Skeletal muscle cell (primary cell): ENCODE measurements at regions not wholly inside any gene's neighbourhood (a gene's known extent, or its start where the extent isn't known, plus 50 kb on each side); places are given as distances from the start of the nearest gene placed in this dataset.

Source experiments
- DNase-seq: peaks from one replicate; pipeline ENCODE4 v3.0.0-alpha.2; 2010; ENCODE audit warnings: low read depth
- H3K4me3 ChIP-seq: 2 replicates; pipeline ENCODE4 v1.5.1; 2011; ENCODE audit warnings: low read depth, mild to moderate bottlenecking, control low read depth, low read length, moderate library complexity

DNA sequence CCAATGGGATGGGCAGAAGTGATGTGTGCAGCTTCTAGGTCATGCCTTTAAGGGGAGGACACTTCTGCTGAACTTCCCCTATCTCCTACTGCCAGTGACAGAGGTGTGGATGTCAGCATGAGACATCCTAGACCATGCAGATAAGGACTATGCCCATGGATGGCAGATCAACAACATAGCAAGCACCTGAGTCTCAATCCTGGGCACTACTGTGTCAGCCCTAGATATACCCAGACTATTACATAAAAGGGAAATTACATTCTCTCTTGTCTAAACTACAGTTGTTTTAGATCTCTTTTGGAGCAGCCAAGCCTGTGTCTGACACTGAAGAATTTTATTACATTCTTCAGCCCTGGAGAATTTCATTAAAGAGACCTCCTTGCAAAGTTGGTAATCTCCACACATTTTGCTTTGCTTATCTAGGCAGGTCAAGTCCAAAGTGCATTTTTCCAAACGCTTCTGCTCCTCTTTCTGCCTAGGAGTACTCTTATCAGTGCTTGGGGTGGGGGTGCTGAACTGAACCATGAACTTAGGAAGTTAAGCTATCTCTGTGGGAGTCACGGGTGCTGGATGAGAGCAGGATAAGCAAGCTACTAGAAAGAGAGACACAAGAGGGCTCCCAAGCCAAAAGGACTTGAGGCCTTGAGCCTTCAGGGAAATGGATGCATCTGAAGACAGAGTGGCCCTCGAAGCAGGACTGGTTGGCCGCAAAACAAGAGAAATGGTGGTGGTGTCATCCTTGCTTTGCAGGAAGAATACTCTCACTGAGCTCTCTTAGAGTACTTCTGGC lies 95.2 kb upstream of the SPRED2 start:
- DNase-seq: no peak
- H3K4me3 ChIP-seq: no peak overlapping the region

DNA sequence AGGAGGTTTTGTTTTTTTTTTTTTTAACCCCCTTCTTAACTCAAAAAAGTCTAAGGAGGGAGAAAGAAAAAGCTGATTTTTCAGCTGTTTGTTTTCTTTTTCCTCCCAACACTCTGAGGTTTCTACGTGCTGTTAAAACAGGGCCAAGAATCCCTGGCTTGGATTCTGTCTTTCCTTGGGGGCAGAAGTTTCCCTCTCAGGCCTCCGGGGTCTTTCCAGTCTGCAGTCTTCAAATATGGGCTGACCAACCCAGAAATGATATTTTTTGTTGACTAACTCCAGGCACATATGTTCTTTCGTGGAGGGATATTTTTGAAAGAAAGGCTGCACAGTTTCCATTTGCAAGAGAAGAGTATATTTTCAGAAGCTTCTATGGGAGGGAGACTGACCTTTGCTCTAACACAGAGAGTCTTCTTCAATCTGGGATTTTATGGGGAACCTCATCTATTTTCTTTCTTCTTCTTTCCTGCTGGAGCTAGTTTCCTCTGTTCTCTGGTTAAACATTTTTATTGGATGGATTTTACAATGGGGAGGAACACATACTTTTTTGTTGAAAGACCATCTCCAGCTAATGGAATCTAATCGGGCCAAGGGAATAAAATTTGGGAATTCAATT lies 93.3 kb upstream of the SPRED2 start:
- no peak overlapping the region for H3K4me3 ChIP-seq
- no peak for DNase-seq

DNA sequence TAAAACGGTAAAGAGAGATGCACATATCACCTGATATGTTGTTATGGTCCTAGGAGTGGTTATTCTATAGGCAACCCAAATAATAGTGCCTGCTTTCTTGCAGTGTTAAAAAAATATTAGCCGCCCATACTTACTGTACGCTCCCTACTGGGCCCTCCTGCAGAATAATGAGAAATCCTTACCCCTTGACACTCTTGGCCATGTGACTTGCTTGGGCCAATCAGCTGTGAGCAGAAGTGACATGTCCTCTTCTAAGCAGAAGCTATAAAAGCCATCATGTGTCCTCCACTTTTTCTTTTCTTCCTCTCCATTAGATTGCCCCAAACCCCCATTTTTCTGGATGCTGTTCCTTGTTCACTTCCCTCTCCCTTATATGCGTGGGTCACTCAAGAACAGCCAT lies 90.5 kb upstream of the SPRED2 start:
- H3K4me3 ChIP-seq: no peak overlapping the region
- DNase-seq: no peak

DNA sequence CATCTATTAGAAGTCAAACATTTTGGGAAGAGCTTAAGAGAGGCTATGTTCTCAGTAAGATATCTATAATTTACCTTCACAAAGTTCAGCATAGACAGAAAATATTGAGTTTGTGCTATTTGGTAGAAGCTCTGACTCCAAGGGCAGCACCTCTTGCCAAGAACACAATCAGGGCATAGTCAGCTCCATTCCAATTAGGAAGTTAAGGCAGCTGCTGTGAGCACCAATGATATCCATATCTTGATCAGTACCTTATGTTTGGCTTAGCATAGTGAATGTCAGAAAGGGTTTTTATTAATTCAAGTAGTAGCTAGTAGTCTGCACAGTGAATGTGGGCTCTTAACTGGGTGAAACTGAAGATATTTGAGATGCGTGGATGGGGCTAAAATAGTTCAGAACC lies 86.4 kb upstream of the SPRED2 start:
- no peak for DNase-seq
- H3K4me3 ChIP-seq: no peak overlapping the region

DNA sequence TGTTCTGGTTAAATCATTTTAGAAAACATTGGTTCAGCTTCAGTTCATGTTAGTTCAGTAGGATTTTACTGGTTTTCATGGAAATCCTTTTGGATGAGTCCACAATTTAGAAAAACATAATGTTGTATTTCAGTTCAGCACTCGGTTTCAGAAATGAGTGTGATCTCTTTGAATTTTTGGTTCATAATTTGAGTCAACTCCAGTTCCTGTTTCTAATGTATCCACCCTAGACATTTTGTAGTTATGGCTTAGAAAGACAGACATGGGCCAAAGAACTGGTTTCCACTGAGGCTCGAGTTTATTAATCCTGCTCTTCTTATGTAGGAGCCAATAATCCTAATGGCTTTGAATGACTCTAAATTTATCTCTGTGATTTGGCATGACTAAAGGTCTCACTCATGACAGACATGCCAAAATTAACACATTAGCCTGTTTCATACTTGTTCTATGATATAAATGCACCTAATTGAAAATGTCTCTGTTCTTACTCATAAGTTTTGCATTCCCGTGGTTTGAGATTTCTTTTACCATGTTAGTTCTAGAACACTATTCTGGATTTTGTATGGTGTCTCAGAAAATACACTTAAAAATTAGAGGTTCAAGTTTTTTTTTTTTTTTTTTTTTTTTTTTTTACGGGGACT lies 82.3 kb upstream of the SPRED2 start:
- H3K4me3 ChIP-seq: no peak overlapping the region
- DNase-seq: no peak

DNA sequence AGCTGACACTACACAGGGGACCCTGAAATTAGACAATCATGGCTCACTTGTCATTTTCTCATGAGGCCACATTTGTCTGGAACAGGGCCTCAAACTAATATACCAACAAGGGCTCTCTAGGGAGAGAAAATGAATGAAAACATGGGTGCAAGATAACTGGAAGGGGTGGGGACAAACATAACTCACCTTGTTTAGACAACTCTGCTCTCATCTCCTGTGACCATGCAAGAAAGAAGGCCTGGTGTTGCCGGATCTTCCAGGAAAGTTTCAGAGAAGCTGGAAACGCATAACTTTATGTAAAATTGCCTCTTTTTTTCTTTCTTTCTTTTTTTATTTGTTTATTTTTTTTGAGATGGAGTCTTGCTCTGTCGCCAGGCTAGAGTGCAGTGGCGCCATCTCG lies 80.4 kb upstream of the SPRED2 start:
- no peak for DNase-seq
- H3K4me3 ChIP-seq: no peak overlapping the region

DNA sequence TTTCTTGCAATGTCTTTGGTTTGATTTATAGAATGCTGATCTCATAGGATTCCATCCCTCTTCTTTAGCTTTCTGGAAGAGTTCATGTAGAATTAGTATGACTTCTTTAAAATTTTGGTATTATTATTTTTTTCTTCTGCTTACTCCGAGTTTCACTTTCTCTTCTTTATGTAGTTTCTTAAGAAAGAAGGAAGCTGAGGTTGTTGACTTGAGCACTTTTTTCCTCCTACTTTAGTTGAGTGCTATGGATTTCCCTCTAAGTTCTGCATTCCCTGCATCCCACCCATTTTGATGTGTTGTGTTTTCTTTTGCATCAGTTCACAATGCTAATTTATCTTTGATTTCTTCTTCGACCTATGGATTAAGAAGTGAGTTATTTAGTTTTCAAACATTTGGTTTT lies 78.9 kb upstream of the SPRED2 start:
- H3K4me3 ChIP-seq: no peak overlapping the region
- DNase-seq: no peak

DNA sequence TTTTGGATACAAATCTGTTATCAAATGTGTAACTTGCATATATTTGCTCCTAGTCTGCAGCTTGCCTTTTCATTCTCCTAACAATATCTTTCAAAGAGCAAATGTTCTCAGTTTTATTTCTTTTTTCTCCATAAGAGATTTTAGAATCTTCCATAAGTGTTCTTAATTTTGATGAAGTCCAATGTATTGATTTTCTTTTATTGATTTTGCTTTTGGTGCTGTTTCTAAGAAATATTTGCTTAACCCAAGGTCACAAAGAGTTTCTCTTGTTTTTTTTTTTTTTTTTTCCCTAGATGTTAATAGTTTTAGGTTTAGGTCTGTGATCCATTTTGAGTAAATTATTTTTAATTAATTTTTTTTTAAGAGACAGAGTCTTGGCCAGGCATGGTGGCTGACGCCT lies 75.8 kb upstream of the SPRED2 start:
- no peak overlapping the region for H3K4me3 ChIP-seq
- no peak for DNase-seq

DNA sequence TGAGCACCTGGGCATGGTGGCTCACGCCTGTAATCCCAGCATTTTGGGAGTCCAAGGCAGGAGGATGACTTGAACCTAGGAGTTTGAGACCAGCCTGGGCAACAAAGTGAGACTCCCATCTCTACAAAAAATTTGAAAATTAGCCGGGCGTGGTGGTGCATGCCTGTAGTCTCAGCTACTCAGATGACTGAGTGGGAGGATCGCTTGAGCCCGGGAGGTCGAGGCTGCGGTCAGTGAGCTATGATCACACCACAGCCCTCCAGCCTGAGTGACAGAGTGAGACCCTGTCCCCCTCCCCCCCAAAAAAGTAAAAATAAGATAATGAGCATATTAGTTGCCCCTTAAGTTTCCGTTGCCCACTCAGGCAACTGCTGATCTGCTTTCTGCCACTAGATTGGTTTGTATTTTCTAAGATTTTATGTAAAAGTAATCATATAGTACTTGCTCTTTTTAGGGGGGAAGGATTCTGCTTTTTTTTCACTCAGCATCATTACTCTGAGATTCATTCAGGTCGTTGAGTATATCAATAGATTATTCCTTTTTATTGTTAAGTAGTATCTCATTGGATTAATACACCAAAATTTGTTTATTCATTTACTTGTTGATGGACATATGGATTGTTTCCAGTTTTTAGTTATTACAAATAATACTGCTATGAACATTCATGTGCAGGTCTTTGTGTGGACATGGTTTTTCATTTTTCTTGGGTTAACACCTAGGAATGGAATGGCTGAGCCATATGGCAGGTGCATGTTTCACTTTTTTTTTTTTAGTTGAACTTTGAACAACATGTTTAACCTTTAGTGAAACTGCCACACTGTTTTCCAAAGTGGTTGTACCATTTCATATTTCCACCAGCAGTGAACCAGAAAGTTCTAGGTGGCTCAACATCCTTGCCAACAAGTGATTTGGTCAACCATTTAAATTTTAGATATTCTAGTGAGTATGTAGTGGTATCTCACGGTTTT lies 75.0 kb upstream of the SPRED2 start:
- no peak overlapping the region for H3K4me3 ChIP-seq
- no peak for DNase-seq

DNA sequence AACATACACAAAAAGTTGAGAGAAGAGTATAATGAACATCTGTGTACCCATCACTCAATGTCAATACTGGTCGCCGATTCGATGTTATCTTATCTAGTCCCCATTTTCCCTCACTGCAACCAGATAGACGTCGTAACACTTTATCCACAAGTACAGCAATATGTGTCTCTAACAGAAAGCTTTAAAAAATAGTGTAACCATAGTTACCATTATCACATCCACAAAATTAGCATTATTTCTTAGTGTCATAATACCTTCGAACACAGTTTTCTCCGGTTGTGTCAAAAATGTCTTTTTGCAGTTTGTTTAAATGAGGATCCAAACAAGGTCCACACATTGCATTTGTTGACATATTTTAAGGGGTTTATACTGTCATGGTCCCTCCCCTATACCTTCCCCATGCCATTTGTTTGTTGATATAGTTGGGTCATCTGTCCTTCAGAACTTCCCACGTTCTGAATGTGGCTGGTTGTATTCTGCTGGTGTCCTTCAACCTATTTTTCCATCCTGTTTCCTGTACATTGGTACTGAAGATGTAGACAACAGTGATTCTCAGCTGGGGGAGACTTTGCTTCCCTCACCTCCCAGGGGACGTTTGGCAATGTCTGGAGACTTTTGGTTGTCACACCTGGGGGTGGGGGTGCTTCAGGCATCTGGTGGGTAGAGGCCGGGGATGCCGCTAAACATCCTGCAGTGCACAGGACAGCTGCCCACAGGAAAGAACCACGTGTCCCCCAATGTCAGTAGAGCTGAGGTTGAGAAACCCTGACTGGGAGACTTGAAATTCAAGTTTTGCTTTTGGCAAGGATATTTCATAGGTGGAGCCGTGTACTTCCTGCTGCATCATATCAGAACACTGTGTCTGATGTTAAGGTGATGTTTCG lies 72.7 kb upstream of the SPRED2 start:
- no peak overlapping the region for H3K4me3 ChIP-seq
- no peak for DNase-seq

DNA sequence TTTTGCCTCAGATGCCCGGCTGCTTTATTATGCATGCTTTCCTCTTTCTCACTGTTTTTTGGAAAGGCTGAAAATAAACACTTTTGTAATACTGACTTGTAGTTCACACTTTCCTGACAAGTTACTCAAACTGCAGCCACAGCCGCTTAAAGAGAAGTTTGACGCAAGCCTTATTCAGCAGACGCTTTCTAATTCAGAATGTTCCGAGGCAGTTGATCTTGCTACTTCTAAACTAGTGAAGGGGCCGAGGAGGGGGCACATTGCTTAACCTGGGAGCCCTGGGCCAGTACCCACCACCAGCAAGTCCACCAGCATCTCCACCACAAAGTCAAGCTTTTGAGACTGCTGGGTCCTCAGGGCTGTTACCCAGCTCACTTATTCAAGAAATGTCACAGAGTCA lies 71.8 kb upstream of the SPRED2 start:
- no peak overlapping the region for H3K4me3 ChIP-seq
- no peak for DNase-seq

DNA sequence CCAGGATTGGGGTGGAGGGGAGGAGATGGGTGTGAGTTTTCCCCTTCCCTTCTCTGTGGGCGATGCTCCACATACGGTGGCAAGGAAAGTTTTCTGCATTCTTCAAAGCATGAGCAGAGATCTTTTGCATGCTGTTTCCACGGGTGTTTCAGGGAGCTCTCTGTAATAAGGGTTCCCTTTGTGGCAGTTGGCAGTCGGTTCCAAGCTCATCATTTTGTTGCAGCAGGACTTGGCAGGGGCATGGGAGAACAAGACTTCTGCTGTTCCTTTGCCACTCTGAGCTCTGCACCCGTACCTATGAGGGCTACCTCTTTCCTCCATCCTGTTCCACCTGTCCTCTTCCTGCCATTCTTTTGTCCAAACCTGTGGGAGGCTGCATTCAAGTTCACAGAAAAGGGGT lies 71.3 kb upstream of the SPRED2 start:
- DNase-seq: no peak
- H3K4me3 ChIP-seq: no peak overlapping the region

DNA sequence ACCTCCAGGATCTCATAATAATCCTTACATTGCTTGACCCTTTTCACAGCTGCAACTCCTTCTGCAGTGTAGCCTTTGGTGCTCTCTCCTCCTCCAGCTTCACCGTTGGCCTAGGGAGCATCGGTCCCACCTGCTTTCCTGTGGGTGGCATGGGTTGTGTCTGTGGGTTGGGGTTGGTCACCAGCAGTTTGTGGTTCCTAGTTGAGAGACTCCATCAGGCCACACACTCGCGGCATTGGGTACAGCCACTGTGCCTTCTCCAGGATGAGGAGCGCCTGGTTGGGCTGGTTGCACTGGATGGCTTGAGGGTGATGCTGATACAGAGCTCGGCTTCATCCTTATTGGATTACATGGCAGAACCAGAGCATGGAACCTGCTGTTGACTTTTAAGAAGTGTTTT lies 69.4 kb upstream of the SPRED2 start:
- no peak for DNase-seq
- H3K4me3 ChIP-seq: no peak overlapping the region

DNA sequence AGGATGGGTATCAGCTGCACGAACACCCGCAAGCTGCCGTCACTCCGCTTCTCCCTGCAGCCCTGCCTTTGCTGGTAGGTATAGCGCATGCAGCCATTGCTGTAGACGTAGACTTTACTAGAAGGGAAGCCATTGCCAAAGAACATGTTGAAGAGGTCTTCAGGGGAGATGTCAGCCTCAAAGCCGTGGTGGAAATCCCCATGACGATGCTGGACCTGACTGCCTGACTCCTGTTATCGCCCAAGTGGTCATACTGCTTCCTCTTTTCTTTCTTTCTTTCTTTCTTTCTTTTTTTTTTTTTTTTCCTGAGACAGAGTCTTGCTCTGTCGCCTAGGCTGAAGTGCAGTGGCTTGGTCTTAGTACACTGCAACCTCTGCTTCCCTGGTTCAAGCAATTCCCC lies 68.7 kb upstream of the SPRED2 start:
- DNase-seq: no peak
- no peak overlapping the region for H3K4me3 ChIP-seq

DNA sequence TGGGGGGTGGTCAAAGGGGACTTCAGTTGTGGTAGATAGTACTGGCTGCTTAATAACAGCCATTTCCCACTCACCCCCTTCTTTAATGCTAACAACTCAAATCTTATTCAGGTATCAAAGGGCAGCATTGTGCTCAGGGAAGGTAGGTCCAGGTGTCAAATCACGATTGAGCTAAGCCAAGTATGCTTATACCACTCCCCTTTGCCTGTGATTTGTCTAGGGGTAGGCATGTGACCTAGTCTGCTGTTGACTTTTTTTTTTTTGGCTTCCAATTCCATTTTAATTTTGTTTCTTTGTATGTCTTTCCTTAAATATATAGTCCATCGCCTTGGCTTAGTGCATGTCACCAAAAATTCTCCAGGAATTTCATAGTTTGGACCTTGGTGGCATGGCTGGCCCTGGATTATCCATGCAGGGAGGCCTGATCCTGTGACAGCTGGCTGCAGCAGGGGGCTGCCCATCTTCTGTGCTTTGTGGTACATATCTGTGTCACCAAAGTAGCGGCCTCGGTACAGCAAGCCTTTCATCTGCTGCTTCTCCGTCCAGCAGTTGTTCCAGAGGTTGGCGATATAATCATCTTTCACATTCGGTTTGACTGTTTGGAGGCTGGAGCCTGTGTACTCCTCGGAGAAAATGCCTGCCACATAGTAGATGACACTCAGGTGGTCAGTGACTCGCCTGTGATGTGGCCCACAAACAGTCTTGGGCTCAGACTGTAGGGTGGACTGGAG lies 68.1 kb upstream of the SPRED2 start:
- DNase-seq: no peak
- H3K4me3 ChIP-seq: no peak overlapping the region

DNA sequence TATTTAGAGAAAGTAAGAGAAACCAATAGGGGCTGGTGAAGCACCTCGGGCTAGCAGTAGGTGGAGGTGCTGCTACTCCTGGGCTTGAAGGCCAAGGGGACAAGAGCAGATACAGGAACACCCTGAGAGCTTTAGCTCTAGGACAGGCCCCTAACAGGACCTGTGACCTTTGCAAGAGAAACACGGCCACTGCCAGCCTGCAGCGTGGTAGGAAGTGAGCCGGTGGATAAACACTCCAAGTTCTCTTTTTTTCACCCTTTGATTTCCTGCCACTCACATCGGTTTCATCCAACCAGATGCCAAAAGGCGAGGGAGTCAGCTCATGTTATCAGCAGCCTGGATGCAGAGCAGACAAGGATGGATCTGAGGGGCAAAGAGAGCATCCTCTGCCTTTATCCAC lies 66.8 kb upstream of the SPRED2 start:
- DNase-seq: no peak
- H3K4me3 ChIP-seq: no peak overlapping the region

DNA sequence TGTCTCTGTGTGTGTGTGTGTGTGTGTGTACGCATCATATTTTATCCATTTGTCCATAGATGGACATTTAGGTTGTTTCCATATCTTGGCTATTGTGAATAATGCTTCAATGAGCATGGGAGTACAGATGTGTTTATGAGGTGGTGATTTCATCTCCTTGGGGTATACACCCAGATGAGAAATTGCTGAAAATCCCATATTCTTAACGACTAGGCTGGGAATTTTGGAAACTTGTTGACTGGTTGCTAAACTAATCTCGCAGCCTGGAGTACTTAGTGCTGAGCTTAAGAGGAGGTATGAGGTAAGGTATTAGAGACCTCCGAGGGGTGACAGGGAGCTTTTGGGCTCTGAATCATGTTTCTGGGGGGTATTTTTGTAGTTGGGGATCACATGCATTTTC lies 66.0 kb upstream of the SPRED2 start:
- DNase-seq: peak; percentile 21
- H3K4me3 ChIP-seq: no peak overlapping the region

DNA sequence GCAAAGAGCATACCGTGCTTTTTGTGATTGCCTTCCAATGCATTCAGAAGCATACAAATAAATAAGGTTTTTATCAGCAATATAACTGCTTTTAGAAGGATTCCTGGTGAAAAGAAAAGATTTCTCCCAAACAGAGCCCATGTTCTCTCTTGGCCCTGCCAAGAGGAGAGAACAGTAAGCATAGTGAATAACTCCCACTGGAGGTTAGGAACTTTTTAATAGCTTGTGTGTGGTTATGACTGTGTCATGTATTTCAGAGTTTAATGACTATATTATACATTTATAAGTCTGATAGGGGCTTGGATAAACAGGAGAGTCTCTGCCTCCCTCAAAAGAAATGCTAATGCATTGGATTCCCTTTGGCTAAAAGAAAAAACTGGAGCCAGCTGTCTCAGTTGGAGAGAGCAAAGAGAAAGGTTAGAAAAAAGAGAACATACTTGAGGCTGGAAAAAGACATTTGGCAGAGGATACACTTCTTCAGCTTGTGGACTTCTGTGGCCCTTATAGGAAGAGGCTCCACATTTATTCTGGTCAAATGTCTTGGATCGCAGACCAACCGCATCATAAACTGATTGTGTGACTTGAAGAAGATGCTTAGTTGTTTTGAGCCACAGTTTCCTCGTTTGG lies 63.0 kb upstream of the SPRED2 start:
- no peak overlapping the region for H3K4me3 ChIP-seq

More for the DNA sequence above, 63.0 kb upstream of the SPRED2 start:
- no peak for DNase-seq
